PC-9 (cell line): ENCODE measurements at regions not wholly inside any gene's neighbourhood (a gene's known extent, or its start where the extent isn't known, plus 50 kb on each side); places are given as distances from the start of the nearest gene placed in this dataset.

Source experiments
- CTCF ChIP-seq: fragments of 200-600 bp; sonication (generic); conservative IDR thresholded peaks from 2 replicates; pipeline ENCODE4 v1.6.1; 2017; ENCODE audit warnings: mixed run types, antibody characterized with exemption, mild to moderate bottlenecking, moderate library complexity
- EZH2 ChIP-seq: fragments of 200-600 bp; sonication (generic); IDR thresholded peaks from 2 replicates; pipeline ENCODE4 v1.8.0; 2017; ENCODE audit warnings: antibody characterized with exemption, low read depth

GRCh38 chr12:13676880-13677279 is 304.5 kb downstream of the GRIN2B start:
- TF ChIP-seq CTCF (no peak), EZH2 (no peak)
